Keratinocyte (primary cell): ENCODE measurements at regions not wholly inside any gene's neighbourhood (a gene's known extent, or its start where the extent isn't known, plus 50 kb on each side); places are given as distances from the start of the nearest gene placed in this dataset.

Experiments
- DNase-seq: peaks from one replicate; pipeline ENCODE4 v3.0.0-alpha.2; 2011; ENCODE audit warnings: low read depth, missing footprints, low spot score
- FAIRE-seq: peaks from 2 replicates; lab custom pipeline; 2011; peaks lifted over from hg19 to GRCh38; lab: Jason Lieb, UNC
- H2AFZ ChIP-seq: 2 replicates; pipeline ENCODE4 v1.6.0; 2012; ENCODE audit warnings: low read length, control low read depth, inconsistent platforms; ENCODE audit not compliant: control insufficient read depth
- H3K27ac ChIP-seq: 2 replicates; pipeline ENCODE4 v1.5.1; 2011; ENCODE audit warnings: low read length; ENCODE audit not compliant: control insufficient read depth, insufficient read depth
- H3K27me3 ChIP-seq: 3 replicates; pipeline ENCODE4 v1.6.0; 2011; ENCODE audit warnings: low read length; ENCODE audit not compliant: control insufficient read depth, insufficient read depth; ENCODE audit errors: extremely low read depth
- H3K36me3 ChIP-seq, 2 experiments: 2 replicates in 1 of 2; 3 replicates in 1 of 2; pipeline ENCODE4 v1.5.1; 2011; ENCODE audit warnings: low read length in 2 of 2, mild to moderate bottlenecking in 1 of 2; ENCODE audit not compliant: control insufficient read depth in 2 of 2, insufficient read depth in 2 of 2; ENCODE audit errors: extremely low read depth in 1 of 2
- H3K4me1 ChIP-seq: 3 replicates; pipeline ENCODE4 v1.5.1; 2011; ENCODE audit warnings: low read length; ENCODE audit not compliant: control insufficient read depth, insufficient read depth; ENCODE audit errors: extremely low read depth
- H3K4me2 ChIP-seq: 3 replicates; pipeline ENCODE4 v1.6.0; 2011; ENCODE audit warnings: low read depth, low read length; ENCODE audit not compliant: control insufficient read depth, insufficient read depth; ENCODE audit errors: extremely low read depth
- H3K4me3 ChIP-seq, 3 experiments: fragments of 200-600 bp in 1 of 3; sonication (generic) in 1 of 3; 2 replicates in 2 of 3; 3 replicates in 1 of 3; pipeline ENCODE4 v1.5.1; 2011 to 2016; ENCODE audit warnings: low read length in 3 of 3, mild to moderate bottlenecking in 3 of 3, control low read depth in 2 of 3, inconsistent platforms in 1 of 3, low read depth in 1 of 3, mixed read lengths in 1 of 3, mixed run types in 1 of 3, moderate library complexity in 1 of 3; ENCODE audit not compliant: control insufficient read depth in 2 of 3, insufficient read depth in 2 of 3; ENCODE audit errors: extremely low read depth in 1 of 3
- H3K79me2 ChIP-seq: 2 replicates; pipeline ENCODE4 v1.6.0; 2012; ENCODE audit warnings: low read length; ENCODE audit not compliant: control insufficient read depth, insufficient read depth
- H3K9ac ChIP-seq: 3 replicates; pipeline ENCODE4 v1.6.0; 2011; ENCODE audit warnings: low read length; ENCODE audit not compliant: control insufficient read depth, insufficient read depth; ENCODE audit errors: extremely low read depth
- H3K9me1 ChIP-seq: 3 replicates; pipeline ENCODE4 v1.6.0; 2011; ENCODE audit warnings: low read length; ENCODE audit not compliant: control insufficient read depth, insufficient read depth; ENCODE audit errors: extremely low read depth
- H3K9me3 ChIP-seq: 2 replicates; pipeline ENCODE4 v1.5.1; 2012; ENCODE audit warnings: low read depth, low read length; ENCODE audit not compliant: control insufficient read depth
- H4K20me1 ChIP-seq: 3 replicates; pipeline ENCODE4 v1.6.0; 2011; ENCODE audit warnings: low read length; ENCODE audit not compliant: control insufficient read depth, insufficient read depth; ENCODE audit errors: extremely low read depth
- CTCF ChIP-seq, 3 experiments: IDR thresholded peaks in 1 of 3; conservative IDR thresholded peaks in 1 of 3; optimal IDR thresholded peaks in 1 of 3; 2 replicates in 2 of 3; 3 replicates in 1 of 3; pipeline versions ENCODE3 to v1.5.1; 2011; ENCODE audit warnings: low read length in 3 of 3, mild to moderate bottlenecking in 3 of 3, moderate library complexity in 2 of 3, control low read depth in 1 of 3, inconsistent platforms in 1 of 3; ENCODE audit not compliant: insufficient read depth in 2 of 3; ENCODE audit errors: extremely low read depth in 1 of 3
- EZH2 ChIP-seq: IDR thresholded peaks from one replicate; pipeline ENCODE4 v1.6.1; 2012; ENCODE audit warnings: inconsistent platforms, mild to moderate bottlenecking, low read length, moderate library complexity
- dilution Hi-C: fragments of 300-500 bp; cut with MboI; formaldehyde crosslinking; loops from one replicate; pipeline ENCODE4 v1.7.0; 2020; ENCODE audit warnings: low sequenced_read_pairs; ENCODE audit not compliant: extremely low pct_ligation_motif_present

GRCh38 chr1:17892225-17892624 is 137.1 kb downstream of the ACTL8 start:
- H3K36me3 ChIP-seq: no peaks in the 10 kb centered on the region
- dilution Hi-C loops: no loop called here
- no peak overlapping the region for H3K4me3 ChIP-seq
- peaks cover 17% of the 10 kb centered on the region for H3K27me3 ChIP-seq
- H3K79me2 ChIP-seq: no peaks in the 10 kb centered on the region
- H3K9ac ChIP-seq: no peak overlapping the region
- FAIRE-seq: no peak
- no peak for TF ChIP-seq CTCF (optimal IDR thresholded peaks at IDR 0.05 in 1 of 3, IDR thresholded peaks at IDR 0.05 in 1 of 3, conservative IDR thresholded peaks at IDR 0.05 in 1 of 3; ENCODE audit: extremely low read depth in 1 of 3, insufficient read depth in 2 of 3, low read length in 3 of 3)
- no peak for TF ChIP-seq EZH2
- H3K4me1 ChIP-seq: no peaks in the 10 kb centered on the region
- no peaks in the 10 kb centered on the region for H3K9me1 ChIP-seq
- H4K20me1 ChIP-seq: no peaks in the 10 kb centered on the region
- H3K9me3 ChIP-seq: no peaks in the 10 kb centered on the region
- DNase-seq: no peak
- no peak overlapping the region for H3K4me2 ChIP-seq
- no peak overlapping the region for H2AFZ ChIP-seq
- H3K27ac ChIP-seq: no peak overlapping the region

GRCh38 chr1:17892851-17893250 is 137.7 kb downstream of the ACTL8 start:
- Histone ChIP-seq H3K4me2 (no peak overlapping the region), H3K9ac (no peak overlapping the region), H3K27ac (no peak overlapping the region), H3K27me3 (peaks cover 17% of the 10 kb centered on the region), H3K9me3 (no peaks in the 10 kb centered on the region), H3K4me3 (no peak overlapping the region), H3K36me3 (no peaks in the 10 kb centered on the region), H3K9me1 (no peaks in the 10 kb centered on the region), H4K20me1 (no peaks in the 10 kb centered on the region), H2AFZ (no peak overlapping the region), H3K4me1 (no peaks in the 10 kb centered on the region), H3K79me2 (no peaks in the 10 kb centered on the region)
- DNase-seq: no peak
- no peak for TF ChIP-seq CTCF (optimal IDR thresholded peaks at IDR 0.05 in 1 of 3, IDR thresholded peaks at IDR 0.05 in 1 of 3, conservative IDR thresholded peaks at IDR 0.05 in 1 of 3; ENCODE audit: extremely low read depth in 1 of 3, insufficient read depth in 2 of 3, low read length in 3 of 3)
- no peak for TF ChIP-seq EZH2
- FAIRE-seq: no peak
- dilution Hi-C loops: no loop called here
